IPS-NIHi7 (cell line): ENCODE measurements at regions not wholly inside any gene's neighbourhood (a gene's known extent, or its start where the extent isn't known, plus 50 kb on each side); places are given as distances from the start of the nearest gene placed in this dataset.

Experiments
- DNase-seq: peaks from one replicate; pipeline ENCODE4 v3.0.0; 2012; ENCODE audit warnings: mixed read lengths; ENCODE audit errors: extremely low spot score

DNA sequence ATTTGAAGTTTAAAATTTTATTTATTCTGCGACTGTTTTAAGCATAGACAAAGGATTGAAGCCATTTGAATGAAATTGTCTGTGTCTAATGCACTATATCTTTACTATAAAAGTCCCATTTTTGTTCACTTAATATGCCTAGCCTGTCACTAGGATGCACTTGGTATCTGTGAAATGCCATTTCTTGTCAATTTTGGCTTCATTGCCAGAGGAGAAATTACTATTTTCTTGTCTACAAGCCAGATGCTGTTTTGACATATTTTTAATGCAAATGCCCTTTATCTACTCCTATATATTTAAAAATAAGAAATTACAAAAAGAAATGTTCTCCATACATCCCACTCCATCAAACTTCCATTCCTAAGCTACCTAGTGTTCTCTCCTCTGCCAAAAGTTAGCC, 1704.5 kb upstream of the RAG2 start:
- DNase-seq: no peak

GRCh38 chr11:38300570-38300969, 1702.5 kb upstream of the RAG2 start:
- no peak for DNase-seq

GRCh38 chr11:38296211-38296776, 1698.3 kb upstream of the RAG2 start:
- no peak for DNase-seq

DNA sequence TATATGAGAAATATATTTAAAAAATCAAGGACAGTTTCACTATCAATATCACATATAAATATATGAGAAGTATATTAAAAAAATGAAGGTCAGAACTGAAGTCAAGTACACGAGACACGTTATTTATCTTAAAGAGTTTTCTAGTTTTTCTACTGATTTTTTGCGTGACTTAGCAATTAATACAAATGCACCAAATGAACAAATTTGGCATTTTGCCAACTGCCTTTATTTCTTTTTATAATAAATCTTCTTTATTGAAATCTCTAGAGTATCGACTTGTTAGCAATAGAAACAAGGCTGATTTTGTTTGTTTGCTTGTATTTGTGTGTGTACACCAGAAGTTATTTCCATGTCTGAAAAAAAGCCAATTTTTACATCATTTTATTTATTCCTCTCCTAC, 1684.7 kb upstream of the RAG2 start:
- no peak for DNase-seq

- no peak for DNase-seq
Measured at GRCh38 chr11:38278457-38279141, 1680.6 kb upstream of the RAG2 start.

DNA sequence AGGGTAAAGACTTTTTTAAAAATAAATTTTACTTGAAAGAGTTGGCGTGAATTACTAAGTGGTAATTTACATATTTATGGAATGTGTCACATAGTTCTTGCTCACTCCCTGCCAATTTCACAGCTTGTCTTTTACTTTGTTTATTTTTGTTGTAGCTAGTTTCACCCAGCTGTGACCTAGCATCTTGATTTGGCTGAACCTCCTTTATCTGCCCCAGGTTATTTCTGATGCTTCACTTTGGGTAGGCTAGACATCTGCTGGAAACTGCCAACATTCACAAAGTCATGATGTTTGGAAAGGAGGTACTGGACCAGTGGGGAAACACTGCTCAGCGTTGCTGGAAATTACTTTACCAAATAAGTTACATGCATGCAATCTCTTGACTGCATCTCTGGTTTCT, 1676.0 kb upstream of the RAG2 start:
- no peak for DNase-seq

DNA sequence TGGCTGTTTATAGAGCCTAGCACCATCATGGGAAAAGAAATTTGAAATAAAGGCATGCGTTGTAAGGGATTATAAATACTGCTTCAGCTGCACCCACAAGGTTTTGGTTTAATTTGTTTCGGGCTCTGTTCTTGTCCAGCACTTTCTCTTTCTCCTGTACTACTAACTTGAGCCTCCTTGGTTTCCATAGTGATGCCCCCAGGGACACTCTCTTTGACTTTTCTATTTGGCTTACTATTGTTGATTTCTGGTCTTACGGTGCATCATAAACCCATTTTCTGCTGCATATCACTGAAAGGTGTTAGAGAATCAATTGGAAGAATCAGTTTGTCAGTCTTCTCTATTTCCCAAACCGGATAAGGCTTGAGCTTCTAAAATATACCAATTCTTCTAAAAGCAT, 1674.3 kb upstream of the RAG2 start:
- DNase-seq: no peak

DNA sequence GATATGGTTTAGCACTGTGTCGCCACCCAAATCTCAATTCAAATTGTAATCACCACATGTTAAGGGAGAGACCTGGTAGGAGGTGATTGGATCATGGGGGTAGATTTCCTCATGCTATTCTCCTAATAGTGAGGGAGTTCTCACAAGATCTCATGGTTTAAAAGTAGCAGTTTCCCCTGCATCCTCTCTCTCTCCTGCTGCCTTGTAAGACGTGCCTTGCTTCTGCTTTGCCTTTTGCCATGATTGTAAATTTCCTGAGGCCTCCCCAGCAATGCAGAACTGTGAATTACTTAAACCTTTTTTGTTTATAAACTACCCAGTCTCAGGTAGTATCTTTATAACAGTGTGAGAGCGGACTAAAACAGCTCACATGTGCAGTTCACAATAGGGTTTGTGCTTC, 1668.7 kb upstream of the RAG2 start:
- DNase-seq: no peak

DNA sequence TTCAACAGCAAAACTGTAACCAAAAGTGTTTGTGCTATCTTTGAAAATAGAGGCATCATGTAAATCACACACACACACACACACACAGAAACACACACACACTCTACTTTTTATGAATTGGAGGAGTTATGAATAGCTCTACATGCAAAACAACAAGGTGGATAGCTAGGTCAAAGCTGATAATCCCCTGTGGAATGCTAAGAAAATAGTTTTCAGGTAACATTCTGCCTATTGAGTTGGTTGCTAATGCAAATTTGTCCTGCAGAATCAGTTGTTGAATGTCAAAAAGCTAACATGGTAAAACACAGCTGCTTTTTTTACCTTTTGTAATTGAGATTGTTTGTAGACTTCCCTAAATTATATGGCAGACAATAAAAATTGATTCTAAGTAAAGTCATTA, 1658.4 kb upstream of the RAG2 start:
- no peak for DNase-seq

DNA sequence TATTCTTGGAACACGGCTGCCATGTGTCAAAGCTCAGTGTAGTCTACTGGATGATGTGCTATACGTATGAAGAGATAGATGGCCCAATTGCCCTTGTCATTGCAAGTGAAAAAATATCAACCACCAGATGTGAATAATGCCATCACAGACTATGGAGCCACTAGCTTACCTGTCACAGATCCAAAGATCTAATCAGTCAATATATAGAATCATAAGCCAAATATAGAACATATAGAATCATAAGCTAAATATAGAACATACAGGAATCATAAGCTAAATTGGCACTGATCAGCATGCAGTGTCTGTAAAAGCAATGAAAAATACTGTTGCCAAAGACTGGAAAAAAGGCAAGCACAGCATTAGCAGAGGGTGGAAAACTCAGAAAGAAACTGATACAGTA, 1656.9 kb upstream of the RAG2 start:
- DNase-seq: no peak

GRCh38 chr11:38252620-38253019, 1654.6 kb upstream of the RAG2 start:
- no peak for DNase-seq

- no peak for DNase-seq
Measured at GRCh38 chr11:38246451-38246850, 1648.4 kb upstream of the RAG2 start.

GRCh38 chr11:38226684-38227083, 1628.6 kb upstream of the RAG2 start:
- DNase-seq: no peak

DNA sequence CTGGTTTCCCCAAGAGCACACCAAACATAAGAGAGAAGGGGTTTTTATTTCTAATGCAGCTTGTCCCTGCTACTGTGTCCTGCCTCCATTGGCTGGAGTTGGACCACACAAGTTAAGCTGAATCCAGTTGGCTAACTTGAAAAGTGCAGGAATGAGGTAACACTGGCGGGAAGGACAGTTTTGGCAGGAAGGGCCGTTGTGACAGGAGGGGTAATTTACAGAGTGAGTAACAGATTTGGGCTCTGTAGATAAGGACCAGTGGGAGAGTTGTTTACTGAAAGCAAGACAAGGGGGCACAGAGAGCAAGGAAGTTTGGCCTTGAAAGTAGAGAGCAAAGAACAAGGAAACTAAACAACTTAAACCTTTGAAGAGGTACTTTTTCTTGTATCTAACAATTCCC, 1623.3 kb upstream of the RAG2 start:
- DNase-seq: no peak

- no peak for DNase-seq
Measured at GRCh38 chr11:38219636-38220035, 1621.6 kb upstream of the RAG2 start.

- no peak for DNase-seq
Measured at GRCh38 chr11:38208951-38209350, 1610.9 kb upstream of the RAG2 start.

- DNase-seq: no peak
Measured at GRCh38 chr11:38206663-38207062, 1608.6 kb upstream of the RAG2 start.

DNA sequence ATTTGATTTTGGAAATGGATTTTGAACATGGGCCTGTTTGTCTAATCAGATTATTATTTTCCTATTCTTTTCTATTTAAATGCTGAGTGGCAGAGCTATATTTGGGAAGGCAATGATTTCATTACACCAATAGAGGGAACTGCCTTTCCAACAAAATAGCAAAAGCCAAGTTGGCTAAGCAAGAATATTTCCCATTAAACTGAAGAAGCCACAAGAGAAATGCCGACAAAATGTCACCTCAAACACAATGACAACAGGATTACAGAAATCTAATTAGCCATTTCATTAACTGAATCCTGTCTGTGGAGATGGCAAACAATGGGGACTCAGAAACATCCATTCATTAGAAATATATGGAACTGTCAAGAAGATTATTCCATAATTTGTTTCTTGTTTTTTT, 1593.1 kb upstream of the RAG2 start:
- no peak for DNase-seq

DNA sequence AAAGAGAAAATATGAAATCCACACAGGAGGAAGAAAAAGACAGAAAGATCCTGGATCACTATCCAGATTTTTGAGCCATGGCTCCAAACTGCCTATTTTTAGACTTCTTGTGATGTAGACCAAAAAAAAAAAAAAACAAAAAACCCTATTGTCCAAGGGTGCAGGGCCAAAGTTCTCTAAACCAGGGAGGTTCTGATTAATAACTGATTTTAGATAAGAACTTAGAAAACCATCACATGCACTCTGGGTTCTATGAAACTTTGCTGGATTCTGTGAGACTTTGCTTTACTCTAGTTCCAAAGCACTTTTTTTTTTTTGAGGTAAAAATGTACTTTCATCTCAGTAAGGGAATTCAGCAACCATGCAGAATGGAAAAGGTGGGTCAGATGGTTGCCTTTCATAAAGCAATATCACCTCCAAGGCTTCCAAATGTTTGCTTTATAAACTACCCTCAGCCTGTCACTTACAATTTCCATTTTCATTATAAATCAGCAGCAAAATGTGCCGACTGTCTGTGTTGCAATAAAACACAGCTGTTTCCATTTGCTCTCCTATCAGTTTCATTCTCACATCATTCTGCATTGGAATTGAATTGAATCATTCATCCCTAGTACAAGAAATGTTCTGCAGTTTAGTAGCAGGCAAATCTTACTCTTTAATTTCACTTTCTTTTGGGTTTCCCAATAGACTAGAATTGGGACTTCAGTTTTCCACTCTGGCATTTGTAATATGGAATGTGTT, 1584.3 kb upstream of the RAG2 start:
- DNase-seq: no peak

DNA sequence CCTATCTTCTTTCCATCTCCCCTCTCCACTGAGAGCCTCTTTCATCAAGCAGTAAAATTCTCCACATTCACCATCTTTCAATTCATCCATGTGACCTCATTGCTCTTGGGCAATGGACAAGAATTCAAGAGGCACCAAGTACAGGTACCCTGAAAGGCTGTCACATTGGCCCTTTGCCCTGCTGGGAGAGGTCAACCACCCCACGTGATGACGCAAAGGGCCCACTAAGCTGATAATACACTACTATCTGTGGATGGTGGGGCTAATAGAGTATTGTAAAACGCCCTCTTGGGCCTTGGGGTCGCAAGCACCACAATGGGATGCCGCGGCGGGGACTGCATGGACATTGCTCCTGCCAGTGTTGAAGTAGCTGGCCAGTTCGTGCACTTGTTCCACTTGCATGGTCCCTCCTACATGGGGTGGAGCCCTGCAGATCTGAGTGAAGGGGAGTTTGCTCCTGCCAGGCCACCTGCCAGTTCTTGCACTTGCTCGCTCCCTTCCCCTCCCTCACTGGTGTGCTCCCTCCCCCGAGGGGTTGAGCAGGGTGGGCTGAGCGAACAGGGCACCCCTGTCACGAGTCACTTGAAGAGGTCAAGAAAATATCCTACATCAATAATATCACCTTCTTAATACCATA, 1578.8 kb upstream of the RAG2 start:
- DNase-seq: no peak

- no peak for DNase-seq
Measured at GRCh38 chr11:38173676-38174075, 1575.6 kb upstream of the RAG2 start.

DNA sequence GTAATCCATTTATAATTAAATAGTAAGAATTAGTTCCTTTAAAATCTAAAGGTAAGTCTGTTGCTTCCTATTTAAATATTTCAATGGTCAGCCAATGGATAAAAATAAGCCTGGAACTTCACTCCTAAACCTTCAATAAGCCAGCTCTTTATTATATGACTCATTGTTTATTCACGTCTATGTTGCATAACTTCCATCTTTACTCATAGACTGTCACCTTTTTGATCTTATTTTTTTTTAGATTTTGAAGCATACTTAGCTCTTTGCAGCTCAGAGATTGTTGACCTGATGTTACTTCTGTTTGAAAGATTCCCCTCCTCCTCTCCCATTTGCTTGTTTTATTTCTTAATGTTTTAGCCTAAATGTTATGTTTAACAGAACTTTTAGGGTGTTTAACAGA, 1571.2 kb upstream of the RAG2 start:
- DNase-seq: no peak

DNA sequence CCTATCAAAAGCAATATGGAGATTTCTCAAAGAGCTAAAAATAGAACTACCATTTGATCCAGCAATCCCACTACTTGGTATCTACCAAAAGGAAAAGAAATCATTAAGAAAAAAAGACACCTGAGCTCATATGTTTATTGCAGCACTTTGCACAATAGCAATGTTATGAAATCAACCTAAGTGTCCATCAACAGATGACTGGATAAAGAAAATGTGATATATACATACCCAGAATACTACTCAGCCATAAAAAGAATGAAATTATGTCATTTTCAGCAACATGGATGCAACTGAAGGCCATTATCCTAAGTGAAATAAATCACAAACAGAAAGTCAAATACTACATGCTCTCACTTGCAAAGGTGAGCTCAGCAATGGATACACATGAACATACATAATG, 1565.5 kb upstream of the RAG2 start:
- no peak for DNase-seq
